H1 (cell line): ENCODE measurements at regions not wholly inside any gene's neighbourhood (a gene's known extent, or its start where the extent isn't known, plus 50 kb on each side); places are given as distances from the start of the nearest gene placed in this dataset.

Source experiments
- KDM1A ChIP-seq: fragments of 200-600, 300-600 bp; sonication (generic); IDR thresholded peaks from 2 replicates; pipeline ENCODE4 v1.7.1; 2016; ENCODE audit warnings: mild to moderate bottlenecking, low read length, borderline replicate concordance
- SIN3A ChIP-seq, 2 experiments: IDR thresholded peaks in 1 of 2; conservative IDR thresholded peaks in 1 of 2; 2 replicates each; pipeline ENCODE4 v1.6.1; 2011 to 2012; ENCODE audit warnings: low read length in 2 of 2, improper control_type of control experiment in 1 of 2, low read depth in 1 of 2, mild to moderate bottlenecking in 1 of 2
- SUZ12 ChIP-seq: fragments of 200-600 bp; sonication (generic); IDR thresholded peaks from 2 replicates; pipeline ENCODE4 v1.6.1; 2012; ENCODE audit warnings: mild to moderate bottlenecking, inconsistent platforms, low read length, moderate library complexity, mixed read lengths
- TAF1 ChIP-seq: IDR thresholded peaks from 2 replicates; pipeline ENCODE4 v1.6.1; 2011; ENCODE audit warnings: mild to moderate bottlenecking, low read depth, low read length
- USF2 ChIP-seq: IDR thresholded peaks from 2 replicates; pipeline ENCODE4 v1.6.1; 2011; ENCODE audit warnings: low read length, improper control_type of control experiment

- no peak for TF ChIP-seq KDM1A
- peak; percentile 47 for TF ChIP-seq USF2
- TF ChIP-seq SUZ12 = peak; percentile 34; the same call in 1 of the 2 replicates
- 0 out of 4 replicates have a peak, but pooled peaks of 1 of the 2 experiments have one; percentile 8 for TF ChIP-seq SIN3A (conservative IDR thresholded peaks at IDR 0.05 in 1 of 2, IDR thresholded peaks at IDR 0.05 in 1 of 2; ENCODE audit: low read depth in 1 of 2, low read length in 2 of 2)
- peak; percentile 15; the same call in 1 of the 2 replicates for TF ChIP-seq TAF1
- TF ChIP-seq, all 59 proteins: peak for 12
Measured at GRCh38 chr1:214224611-214225354, 56.2 kb upstream of the SMYD2 start (continued).
